ENCODE measurements at regions not wholly inside any gene's neighbourhood (a gene's known extent, or its start where the extent isn't known, plus 50 kb on each side); places are given as distances from the start of the nearest gene placed in this dataset.

DNA sequence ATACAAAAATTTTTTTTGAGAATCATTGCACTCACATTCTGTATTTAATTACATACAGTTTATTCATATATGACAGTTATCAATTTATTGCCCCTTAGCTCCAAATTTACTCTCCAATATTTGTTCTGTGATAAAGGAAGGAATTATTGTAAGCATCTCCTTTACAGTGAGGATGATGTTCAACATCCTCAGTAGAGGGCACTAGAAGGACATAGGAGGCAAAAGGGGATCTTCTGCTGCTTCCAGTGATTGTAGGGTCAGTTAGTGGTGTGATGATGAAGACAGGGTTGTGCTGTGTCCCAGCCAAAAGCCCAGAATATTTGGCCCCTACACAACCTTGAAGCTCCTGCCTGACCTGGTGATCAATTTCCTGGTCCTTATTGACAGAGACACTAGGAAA is 89.9 kb upstream of the DCBLD2 start:
- TF ChIP-seq EZH2 (IDR thresholded peaks at IDR 0.05; ENCODE audit: insufficient read depth, low read length), result no peak
- TF ChIP-seq, protein P1, sequence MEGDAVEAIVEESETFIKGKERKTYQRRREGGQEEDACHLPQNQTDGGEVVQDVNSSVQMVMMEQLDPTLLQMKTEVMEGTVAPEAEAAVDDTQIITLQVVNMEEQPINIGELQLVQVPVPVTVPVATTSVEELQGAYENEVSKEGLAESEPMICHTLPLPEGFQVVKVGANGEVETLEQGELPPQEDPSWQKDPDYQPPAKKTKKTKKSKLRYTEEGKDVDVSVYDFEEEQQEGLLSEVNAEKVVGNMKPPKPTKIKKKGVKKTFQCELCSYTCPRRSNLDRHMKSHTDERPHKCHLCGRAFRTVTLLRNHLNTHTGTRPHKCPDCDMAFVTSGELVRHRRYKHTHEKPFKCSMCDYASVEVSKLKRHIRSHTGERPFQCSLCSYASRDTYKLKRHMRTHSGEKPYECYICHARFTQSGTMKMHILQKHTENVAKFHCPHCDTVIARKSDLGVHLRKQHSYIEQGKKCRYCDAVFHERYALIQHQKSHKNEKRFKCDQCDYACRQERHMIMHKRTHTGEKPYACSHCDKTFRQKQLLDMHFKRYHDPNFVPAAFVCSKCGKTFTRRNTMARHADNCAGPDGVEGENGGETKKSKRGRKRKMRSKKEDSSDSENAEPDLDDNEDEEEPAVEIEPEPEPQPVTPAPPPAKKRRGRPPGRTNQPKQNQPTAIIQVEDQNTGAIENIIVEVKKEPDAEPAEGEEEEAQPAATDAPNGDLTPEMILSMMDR (IDR thresholded peaks at IDR 0.05; ENCODE audit: insufficient read depth, low read depth, low read length), result peak; percentile 18
